Nephron progenitor cell (in vitro differentiated cells): ENCODE measurements at regions not wholly inside any gene's neighbourhood (a gene's known extent, or its start where the extent isn't known, plus 50 kb on each side); places are given as distances from the start of the nearest gene placed in this dataset.

Experiments used
- DNase-seq: peaks from one replicate; pipeline ENCODE4 v3.0.0; 2021
- H3K27ac Mint-ChIP-seq: 2 replicates; pipeline ENCODE4 v1.8.0; 2021; ENCODE audit warnings: mild to moderate bottlenecking, moderate library complexity, mixed read lengths
- H3K27me3 Mint-ChIP-seq: 2 replicates; pipeline ENCODE4 v1.8.0; 2021; ENCODE audit warnings: mild to moderate bottlenecking, low read depth, mixed read lengths; ENCODE audit not compliant: poor library complexity
- H3K36me3 Mint-ChIP-seq: 2 replicates; pipeline ENCODE4 v1.8.0; 2021; ENCODE audit warnings: low read depth, mixed read lengths
- H3K4me1 Mint-ChIP-seq: 2 replicates; pipeline ENCODE4 v1.8.0; 2021; ENCODE audit warnings: mixed read lengths
- H3K4me3 Mint-ChIP-seq: 2 replicates; pipeline ENCODE4 v1.8.0; 2021; ENCODE audit warnings: mild to moderate bottlenecking, moderate library complexity, mixed read lengths
- H3K9me3 Mint-ChIP-seq: 2 replicates; pipeline ENCODE4 v1.8.0; 2021; ENCODE audit warnings: mild to moderate bottlenecking, moderate library complexity, mixed read lengths
- TF ChIP-seq, protein P1 (sequence below): fragments of 200-600 bp; sonication (generic); IDR thresholded peaks from 2 replicates; pipeline ENCODE4 v1.5.0; 2021; ENCODE audit warnings: antibody characterized with exemption

DNA sequence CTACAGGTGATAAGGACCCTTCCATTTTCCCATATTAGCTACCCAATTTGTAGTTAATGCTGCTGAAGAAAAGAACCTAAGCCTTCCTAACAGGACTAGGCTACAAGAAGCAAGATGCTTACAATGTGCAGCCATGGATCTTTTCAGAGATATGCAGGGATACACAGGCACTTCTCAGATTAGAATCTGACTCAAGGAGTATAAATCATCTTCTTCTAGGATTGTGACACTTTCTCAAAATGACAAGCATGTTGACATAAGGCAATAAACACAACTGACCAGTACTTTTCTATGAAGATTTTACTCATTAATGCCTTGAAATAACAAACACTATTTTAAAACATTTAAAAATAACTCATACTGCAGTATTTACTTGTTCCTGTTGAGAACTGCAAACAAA lies 127.9 kb upstream of the ACVR2A start:
- H3K27me3 Mint-ChIP-seq, result peaks cover under 1% of the 10 kb centered on the region
- peaks cover 9% of the 10 kb centered on the region for H3K36me3 Mint-ChIP-seq
- H3K4me1 Mint-ChIP-seq, result no peaks in the 10 kb centered on the region
- H3K9me3 Mint-ChIP-seq, result peaks cover 13% of the 10 kb centered on the region
- TF ChIP-seq, protein P1, sequence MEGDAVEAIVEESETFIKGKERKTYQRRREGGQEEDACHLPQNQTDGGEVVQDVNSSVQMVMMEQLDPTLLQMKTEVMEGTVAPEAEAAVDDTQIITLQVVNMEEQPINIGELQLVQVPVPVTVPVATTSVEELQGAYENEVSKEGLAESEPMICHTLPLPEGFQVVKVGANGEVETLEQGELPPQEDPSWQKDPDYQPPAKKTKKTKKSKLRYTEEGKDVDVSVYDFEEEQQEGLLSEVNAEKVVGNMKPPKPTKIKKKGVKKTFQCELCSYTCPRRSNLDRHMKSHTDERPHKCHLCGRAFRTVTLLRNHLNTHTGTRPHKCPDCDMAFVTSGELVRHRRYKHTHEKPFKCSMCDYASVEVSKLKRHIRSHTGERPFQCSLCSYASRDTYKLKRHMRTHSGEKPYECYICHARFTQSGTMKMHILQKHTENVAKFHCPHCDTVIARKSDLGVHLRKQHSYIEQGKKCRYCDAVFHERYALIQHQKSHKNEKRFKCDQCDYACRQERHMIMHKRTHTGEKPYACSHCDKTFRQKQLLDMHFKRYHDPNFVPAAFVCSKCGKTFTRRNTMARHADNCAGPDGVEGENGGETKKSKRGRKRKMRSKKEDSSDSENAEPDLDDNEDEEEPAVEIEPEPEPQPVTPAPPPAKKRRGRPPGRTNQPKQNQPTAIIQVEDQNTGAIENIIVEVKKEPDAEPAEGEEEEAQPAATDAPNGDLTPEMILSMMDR, result no peak
- no peak for DNase-seq
- H3K4me3 Mint-ChIP-seq, result no peak overlapping the region
- H3K27ac Mint-ChIP-seq, result no peak overlapping the region

DNA sequence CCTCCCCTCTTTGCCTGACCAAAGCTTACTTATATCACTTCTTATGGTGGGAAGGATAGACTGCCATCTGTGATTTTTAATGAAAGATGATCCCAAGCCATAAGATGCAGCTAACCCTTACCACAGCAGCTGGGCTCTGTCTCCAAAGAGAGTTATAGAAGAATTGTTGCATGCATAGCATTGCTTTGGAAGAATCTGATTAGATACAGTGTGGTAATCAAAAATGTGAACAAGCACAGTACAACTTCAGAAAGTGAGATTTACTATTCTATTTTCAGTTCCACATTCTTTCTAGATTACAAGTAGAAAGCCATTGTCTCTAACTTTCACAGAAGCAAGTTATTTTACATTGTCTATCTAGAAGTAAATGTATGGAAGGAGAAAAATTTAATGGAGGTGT lies 129.0 kb upstream of the ACVR2A start:
- no peak overlapping the region for H3K4me3 Mint-ChIP-seq
- no peaks in the 10 kb centered on the region for H3K27me3 Mint-ChIP-seq
- no peak for DNase-seq
- H3K27ac Mint-ChIP-seq, result no peak overlapping the region
- peaks cover 21% of the 10 kb centered on the region for H3K9me3 Mint-ChIP-seq
- H3K4me1 Mint-ChIP-seq, result no peaks in the 10 kb centered on the region
- TF ChIP-seq, protein P1, result no peak
- H3K36me3 Mint-ChIP-seq, result peaks cover 9% of the 10 kb centered on the region

DNA sequence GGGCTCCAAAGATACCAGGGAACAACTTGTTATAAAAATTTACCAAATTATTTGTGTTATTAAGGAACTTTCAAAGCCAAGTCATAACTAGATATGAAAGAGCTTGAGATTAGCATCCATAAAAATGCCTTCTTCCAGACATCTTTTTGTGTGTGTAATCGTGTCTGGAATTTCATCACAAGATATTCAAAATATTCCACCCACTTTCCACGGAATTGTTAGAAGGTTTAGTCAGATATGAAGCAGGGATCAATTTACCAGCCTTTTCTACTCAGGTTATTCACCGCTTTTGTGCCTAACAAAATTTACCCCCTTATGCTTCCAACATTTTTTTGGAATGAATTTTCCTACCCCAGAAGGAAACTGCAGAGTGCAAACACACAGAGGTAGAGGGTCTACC lies 130.2 kb upstream of the ACVR2A start:
- Mint-ChIP-seq H3K36me3 (peaks cover 9% of the 10 kb centered on the region), H3K9me3 (peaks cover 21% of the 10 kb centered on the region), H3K27me3 (no peaks in the 10 kb centered on the region), H3K4me1 (peaks cover 3% of the 10 kb centered on the region), H3K27ac (no peak overlapping the region), H3K4me3 (no peak overlapping the region)
- TF ChIP-seq, protein P1, result no peak
- no peak for DNase-seq

DNA sequence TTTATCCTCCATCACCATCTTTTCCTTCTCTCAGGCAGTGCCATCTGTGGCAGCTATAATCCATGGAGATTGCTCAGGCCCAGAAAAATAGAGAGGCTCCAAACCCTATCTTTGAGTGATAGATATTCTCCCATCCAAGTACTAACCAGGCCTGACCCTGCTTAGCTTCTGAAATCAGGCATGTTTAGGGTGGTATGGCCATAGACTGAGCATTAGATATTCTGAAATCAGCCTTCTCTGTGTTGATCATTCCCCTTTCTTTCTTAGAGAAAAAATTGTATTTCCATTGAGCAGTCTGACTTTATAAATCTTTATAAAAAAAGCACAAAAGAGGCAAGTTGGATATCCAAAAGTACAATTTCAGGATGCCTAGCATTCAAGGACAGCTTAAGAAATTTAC lies 131.5 kb upstream of the ACVR2A start:
- H3K36me3 Mint-ChIP-seq, result peaks cover 9% of the 10 kb centered on the region
- H3K27me3 Mint-ChIP-seq, result no peaks in the 10 kb centered on the region
- H3K4me3 Mint-ChIP-seq, result no peak overlapping the region
- peaks cover 3% of the 10 kb centered on the region for H3K4me1 Mint-ChIP-seq
- TF ChIP-seq, protein P1, result no peak
- DNase-seq, result no peak
- peaks cover 21% of the 10 kb centered on the region for H3K9me3 Mint-ChIP-seq
- H3K27ac Mint-ChIP-seq, result no peak overlapping the region

DNA sequence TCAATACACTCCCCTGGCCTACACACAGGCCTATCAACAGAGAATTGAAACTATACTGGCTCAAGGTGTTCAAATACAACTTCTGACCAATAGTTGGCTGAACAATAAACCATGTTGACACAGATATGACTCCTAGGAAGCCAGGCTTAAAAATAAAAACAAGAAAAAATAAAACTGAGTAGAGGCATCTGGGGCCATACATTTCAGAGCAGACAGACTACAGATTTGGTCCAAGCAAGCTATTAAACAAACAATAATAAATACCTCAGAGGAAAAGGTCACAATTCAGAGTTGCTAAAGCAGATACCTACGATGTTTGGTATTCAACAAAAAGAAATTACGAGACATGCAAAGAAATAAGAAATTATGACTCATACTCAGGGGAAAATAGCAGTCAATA lies 132.8 kb upstream of the ACVR2A start:
- Mint-ChIP-seq H3K9me3 (peaks cover 21% of the 10 kb centered on the region), H3K36me3 (peaks cover 9% of the 10 kb centered on the region), H3K27ac (no peak overlapping the region), H3K27me3 (no peaks in the 10 kb centered on the region), H3K4me1 (peaks cover 3% of the 10 kb centered on the region), H3K4me3 (no peak overlapping the region)
- DNase-seq, result no peak
- TF ChIP-seq, protein P1, result no peak

DNA sequence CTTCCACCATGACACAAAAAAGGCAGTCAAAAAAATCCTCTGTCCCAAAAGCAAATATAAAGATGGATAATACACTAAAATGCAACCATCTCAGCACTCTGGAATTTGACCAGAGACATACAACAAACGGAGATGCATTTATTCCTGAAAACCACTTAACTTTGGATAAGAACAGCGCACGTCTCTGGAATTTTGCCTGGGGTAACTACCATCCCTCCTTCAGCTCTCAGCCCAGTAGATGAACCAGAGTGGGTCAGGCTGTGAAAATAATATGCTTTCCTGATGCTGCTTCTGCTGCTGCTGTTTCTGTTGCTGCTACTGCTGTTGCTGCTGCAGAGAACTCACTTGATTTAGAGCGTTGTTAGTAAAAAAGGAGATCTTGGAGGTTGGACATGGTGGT lies 133.8 kb upstream of the ACVR2A start:
- Mint-ChIP-seq H3K9me3 (peaks cover 21% of the 10 kb centered on the region), H3K4me1 (peaks cover 3% of the 10 kb centered on the region), H3K4me3 (no peak overlapping the region), H3K27me3 (no peaks in the 10 kb centered on the region), H3K27ac (no peak overlapping the region), H3K36me3 (peaks cover 9% of the 10 kb centered on the region)
- DNase-seq, result no peak
- TF ChIP-seq, protein P1, result no peak
